HepG2 (cell line): ENCODE measurements at regions not wholly inside any gene's neighbourhood (a gene's known extent, or its start where the extent isn't known, plus 50 kb on each side); places are given as distances from the start of the nearest gene placed in this dataset.

Source experiments
- ATAC-seq: fragments of 200-7000 bp; cut with Tn5 transposase; 3 replicates; pipeline ENCODE4 v1.9.1; 2020; ENCODE audit warnings: mild to moderate bottlenecking, moderate library complexity
- BruUV-seq: library from RNA; stranded (reverse); fragments of 400-500 nt; replicated peaks from 2 replicates; lab custom pipeline; 2021; lab: Mats Ljungman, UMichigan
- CTCF ChIA-PET: fragments of 300-600 bp; formaldehyde crosslinking; extraction: SDS; loops from one replicate; lab custom pipeline; 2021; ENCODE audit warnings: low total read pairs, inconsistent platforms, low intra/inter-chr PET ratio; lab: Yijun Ruan, JAX
- POLR2A ChIA-PET: fragments of 350-600 bp; sonication (Branson Sonifier 250); formaldehyde crosslinking; loops from one replicate; lab custom pipeline; 2020; ENCODE audit warnings: antibody characterized with exemption, inconsistent platforms; lab: Yijun Ruan, JAX
- DNase-seq: peaks from one replicate; pipeline ENCODE4 v3.0.0-alpha.2; 2015; ENCODE audit warnings: low spot score
- FAIRE-seq: peaks from 3 replicates; lab custom pipeline; 2011; peaks lifted over from hg19 to GRCh38; lab: Jason Lieb, UNC
- H2AFZ ChIP-seq: one replicate; pipeline ENCODE4 v1.6.1; 2011; ENCODE audit warnings: low read length, inconsistent platforms
- H3K27ac ChIP-seq: fragments of 300-600 bp; 3 replicates; pipeline ENCODE4 v1.8.0; 2011; ENCODE audit warnings: mixed run types, mild to moderate bottlenecking, mixed read lengths, low read length, inconsistent platforms; ENCODE audit not compliant: insufficient read depth; ENCODE audit errors: extremely low read length
- H3K27me3 ChIP-seq, 2 experiments: fragments of 200-600 bp in 1 of 2; 2 replicates in 1 of 2; 3 replicates in 1 of 2; pipeline versions ENCODE4 v1.6.0 to v1.8.0; 2011; ENCODE audit warnings: low read length in 2 of 2, mild to moderate bottlenecking in 2 of 2, moderate library complexity in 2 of 2, inconsistent platforms in 1 of 2; ENCODE audit not compliant: insufficient read depth in 2 of 2, control insufficient read depth in 1 of 2
- H3K36me3 ChIP-seq, 2 experiments: fragments of 200-600 bp in 1 of 2; replicated peaks in 1 of 2; 2 replicates in 1 of 2; 3 replicates in 1 of 2; pipeline versions ENCODE4 v1.5.1 to v1.8.0; 2011; ENCODE audit warnings: low read length in 2 of 2, inconsistent platforms in 1 of 2; ENCODE audit not compliant: insufficient read depth in 2 of 2, control insufficient read depth in 1 of 2
- H3K4me1 ChIP-seq: 2 replicates; pipeline ENCODE4 v1.5.1; 2012; ENCODE audit warnings: low read length, inconsistent platforms; ENCODE audit not compliant: insufficient read depth
- H3K4me2 ChIP-seq: 2 replicates; pipeline ENCODE4 v1.6.0; 2011; ENCODE audit warnings: low read depth, low read length, inconsistent platforms
- H3K4me3 ChIP-seq, 3 experiments: fragments of 200-600 bp in 1 of 3; sonication (generic), shearing (Covaris generic) in 1 of 3; replicated peaks in 1 of 3; 2 replicates each; pipeline ENCODE4 v1.5.1; 2011 to 2016; ENCODE audit warnings: low read length in 3 of 3, inconsistent platforms in 2 of 3, low read depth in 2 of 3, mild to moderate bottlenecking in 2 of 3, control low read depth in 1 of 3, mixed read lengths in 1 of 3; ENCODE audit not compliant: insufficient read depth in 1 of 3
- H3K79me2 ChIP-seq: one replicate; pipeline ENCODE4 v1.6.1; 2011; ENCODE audit warnings: low read length, inconsistent platforms; ENCODE audit not compliant: insufficient read depth
- H3K9ac ChIP-seq: 2 replicates; pipeline ENCODE4 v1.6.0; 2011; ENCODE audit warnings: mild to moderate bottlenecking, low read depth, low read length, inconsistent platforms; ENCODE audit not compliant: insufficient read depth
- H3K9me3 ChIP-seq: 2 replicates; pipeline ENCODE4 v1.5.1; 2012; ENCODE audit warnings: mild to moderate bottlenecking, low read length
- H4K20me1 ChIP-seq: 2 replicates; pipeline ENCODE4 v1.6.0; 2011; ENCODE audit warnings: inconsistent platforms, mild to moderate bottlenecking, low read length, moderate library complexity; ENCODE audit not compliant: insufficient read depth
- HDAC2 ChIP-seq: sonication (generic); formaldehyde crosslinking; IDR thresholded peaks from 2 replicates; pipeline ENCODE4 v1.4.0; 2020; ENCODE audit warnings: missing genetic modification reagents
- MEF2D ChIP-seq: sonication (generic); formaldehyde crosslinking; IDR thresholded peaks from 2 replicates; pipeline ENCODE4 v1.5.1; 2020; ENCODE audit warnings: mild to moderate bottlenecking, missing genetic modification reagents
- SOX6 ChIP-seq, 2 experiments: fragments of 450-650 bp in 1 of 2; sonication (generic) in 1 of 2; formaldehyde crosslinking in 1 of 2; IDR thresholded peaks; 2 replicates each; pipeline versions ENCODE4 v1.4.0 to v1.6.1; 2017 to 2020; ENCODE audit warnings: antibody characterized with exemption in 1 of 2, mild to moderate bottlenecking in 1 of 2, missing genetic modification reagents in 1 of 2
- WGBS: methylation state at CpG from one replicate; pipeline ENCODE4 v1.1.6; 2017; ENCODE audit warnings: low lambda C conversion rate; 5-methylcytosine and 5-hydroxymethylcytosine counted together
- in situ Hi-C: cut with HindIII; loops from 2 replicates; pipeline ENCODE4 v1.10.0; 2017; ENCODE audit warnings: low pct_unique_long_range_greater_than_20kb; ENCODE audit not compliant: extremely low pct_ligation_motif_present
- intact Hi-C: fragments of 100-400 bp; cut with micrococcal nuclease; formaldehyde crosslinking; loops from one replicate; pipeline ENCODE4 v1.10.0; 2022; ENCODE audit not compliant: unreplicated experiment
- TF ChIP-seq, protein P1 (sequence below), 2 experiments: fragments of 450-650 bp in 1 of 2; sonication (generic) in 1 of 2; formaldehyde crosslinking in 1 of 2; IDR thresholded peaks; 2 replicates each; pipeline versions ENCODE4 v1.6.1 to v1.8.0; 2016 to 2022; ENCODE audit warnings: antibody characterized with exemption in 1 of 2, mild to moderate bottlenecking in 1 of 2, missing genetic modification reagents in 1 of 2
- TF ChIP-seq, protein P2 (sequence below): sonication (generic); formaldehyde crosslinking; IDR thresholded peaks from 2 replicates; pipeline ENCODE4 v1.4.0; 2020; ENCODE audit warnings: missing genetic modification reagents, low read depth, mild to moderate bottlenecking, borderline replicate concordance
- TF ChIP-seq, protein P3 (sequence below): IDR thresholded peaks from 2 replicates; pipeline ENCODE4 v1.6.1; 2016; ENCODE audit warnings: missing compliant biosample characterization, missing genetic modification reagents, borderline replicate concordance
- TF ChIP-seq, protein P4 (sequence below): IDR thresholded peaks from 2 replicates; pipeline ENCODE4 v1.6.1; 2012; ENCODE audit warnings: low read length, improper control_type of control experiment

DNA sequence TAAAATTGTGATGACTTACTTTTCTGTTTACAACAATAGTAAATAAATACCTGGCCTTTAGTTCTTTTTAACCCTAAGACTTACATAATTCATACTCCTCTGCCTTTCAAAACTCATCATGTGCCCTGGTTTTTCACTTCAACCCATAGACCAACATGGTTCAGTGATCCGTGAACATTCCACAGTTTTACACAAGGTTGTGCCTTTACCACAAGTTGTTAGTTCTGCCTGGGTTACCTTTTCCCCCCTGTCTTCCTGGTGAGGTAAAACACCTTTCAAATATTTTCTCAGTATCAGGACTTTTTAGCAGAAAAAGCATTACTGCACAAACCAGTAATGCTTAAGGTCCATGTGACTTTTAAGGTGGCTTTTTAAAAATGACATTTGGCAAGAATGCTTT, 1466.4 kb downstream of the PLA2G4A start (continued):
- TF ChIP-seq, protein P1, sequence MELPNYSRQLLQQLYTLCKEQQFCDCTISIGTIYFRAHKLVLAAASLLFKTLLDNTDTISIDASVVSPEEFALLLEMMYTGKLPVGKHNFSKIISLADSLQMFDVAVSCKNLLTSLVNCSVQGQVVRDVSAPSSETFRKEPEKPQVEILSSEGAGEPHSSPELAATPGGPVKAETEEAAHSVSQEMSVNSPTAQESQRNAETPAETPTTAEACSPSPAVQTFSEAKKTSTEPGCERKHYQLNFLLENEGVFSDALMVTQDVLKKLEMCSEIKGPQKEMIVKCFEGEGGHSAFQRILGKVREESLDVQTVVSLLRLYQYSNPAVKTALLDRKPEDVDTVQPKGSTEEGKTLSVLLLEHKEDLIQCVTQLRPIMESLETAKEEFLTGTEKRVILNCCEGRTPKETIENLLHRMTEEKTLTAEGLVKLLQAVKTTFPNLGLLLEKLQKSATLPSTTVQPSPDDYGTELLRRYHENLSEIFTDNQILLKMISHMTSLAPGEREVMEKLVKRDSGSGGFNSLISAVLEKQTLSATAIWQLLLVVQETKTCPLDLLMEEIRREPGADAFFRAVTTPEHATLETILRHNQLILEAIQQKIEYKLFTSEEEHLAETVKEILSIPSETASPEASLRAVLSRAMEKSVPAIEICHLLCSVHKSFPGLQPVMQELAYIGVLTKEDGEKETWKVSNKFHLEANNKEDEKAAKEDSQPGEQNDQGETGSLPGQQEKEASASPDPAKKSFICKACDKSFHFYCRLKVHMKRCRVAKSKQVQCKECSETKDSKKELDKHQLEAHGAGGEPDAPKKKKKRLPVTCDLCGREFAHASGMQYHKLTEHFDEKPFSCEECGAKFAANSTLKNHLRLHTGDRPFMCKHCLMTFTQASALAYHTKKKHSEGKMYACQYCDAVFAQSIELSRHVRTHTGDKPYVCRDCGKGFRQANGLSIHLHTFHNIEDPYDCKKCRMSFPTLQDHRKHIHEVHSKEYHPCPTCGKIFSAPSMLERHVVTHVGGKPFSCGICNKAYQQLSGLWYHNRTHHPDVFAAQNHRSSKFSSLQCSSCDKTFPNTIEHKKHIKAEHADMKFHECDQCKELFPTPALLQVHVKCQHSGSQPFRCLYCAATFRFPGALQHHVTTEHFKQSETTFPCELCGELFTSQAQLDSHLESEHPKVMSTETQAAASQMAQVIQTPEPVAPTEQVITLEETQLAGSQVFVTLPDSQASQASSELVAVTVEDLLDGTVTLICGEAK (IDR thresholded peaks at IDR 0.05): no peak
- TF ChIP-seq, protein P1 (CRISPR knock-in tag; IDR thresholded peaks at IDR 0.05): no peak

DNA sequence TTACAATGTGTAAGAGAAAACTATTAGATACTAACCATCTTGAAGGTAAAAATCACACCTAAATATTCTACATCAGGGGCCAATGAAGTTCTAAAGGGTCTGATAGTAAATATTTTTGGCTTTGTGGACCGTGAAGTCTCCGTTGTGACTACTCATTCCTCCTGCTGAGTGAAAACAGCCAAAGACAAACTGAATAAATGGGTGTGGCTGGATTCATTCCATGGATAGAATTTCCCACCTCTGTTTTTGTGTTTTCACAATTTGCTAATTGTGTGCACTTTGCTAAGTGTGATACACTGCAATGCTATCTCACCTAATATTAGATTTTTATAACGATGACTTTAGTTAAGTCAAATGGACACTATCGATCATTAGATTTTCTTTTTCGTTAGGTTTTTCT, 1474.0 kb downstream of the PLA2G4A start:
- BruUV-seq: no TSS peak
- ATAC-seq: no peak
- Histone ChIP-seq H3K36me3 (no peaks in the 10 kb centered on the region), H3K27me3 (no peaks in the 10 kb centered on the region), H3K9me3 (no peaks in the 10 kb centered on the region), H3K27ac (no peak overlapping the region), H3K79me2 (no peaks in the 10 kb centered on the region), H3K9ac (no peak overlapping the region), H3K4me2 (no peak overlapping the region), H2AFZ (no peak overlapping the region), H3K4me1 (no peaks in the 10 kb centered on the region), H3K4me3 (no peak overlapping the region), H4K20me1 (no peaks in the 10 kb centered on the region)
- DNase-seq: no peak
- CTCF ChIA-PET: no interaction called here
- FAIRE-seq: no peak
- WGBS: under 1% methylated on average over 5 of the region's 5 CpGs
- POLR2A ChIA-PET: no interaction called here
- intact Hi-C loops: no loop called here
- in situ Hi-C loops: no loop called here
- TF ChIP-seq SOX6 (IDR thresholded peaks at IDR 0.05) (no peak), SOX6 (CRISPR knock-in tag; IDR thresholded peaks at IDR 0.05) (no peak), HDAC2 (CRISPR knock-in tag) (no peak), MEF2D (CRISPR knock-in tag) (no peak)
- TF ChIP-seq, protein P2, sequence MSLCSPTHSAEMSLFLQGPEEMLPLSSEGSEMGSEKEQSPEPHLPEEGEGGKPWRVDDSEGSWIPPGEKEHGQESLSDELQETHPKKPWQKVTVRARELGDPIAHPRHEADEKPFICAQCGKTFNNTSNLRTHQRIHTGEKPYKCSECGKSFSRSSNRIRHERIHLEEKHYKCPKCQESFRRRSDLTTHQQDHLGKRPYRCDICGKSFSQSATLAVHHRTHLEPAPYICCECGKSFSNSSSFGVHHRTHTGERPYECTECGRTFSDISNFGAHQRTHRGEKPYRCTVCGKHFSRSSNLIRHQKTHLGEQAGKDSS (CRISPR knock-in tag): no peak
- TF ChIP-seq, protein P3, sequence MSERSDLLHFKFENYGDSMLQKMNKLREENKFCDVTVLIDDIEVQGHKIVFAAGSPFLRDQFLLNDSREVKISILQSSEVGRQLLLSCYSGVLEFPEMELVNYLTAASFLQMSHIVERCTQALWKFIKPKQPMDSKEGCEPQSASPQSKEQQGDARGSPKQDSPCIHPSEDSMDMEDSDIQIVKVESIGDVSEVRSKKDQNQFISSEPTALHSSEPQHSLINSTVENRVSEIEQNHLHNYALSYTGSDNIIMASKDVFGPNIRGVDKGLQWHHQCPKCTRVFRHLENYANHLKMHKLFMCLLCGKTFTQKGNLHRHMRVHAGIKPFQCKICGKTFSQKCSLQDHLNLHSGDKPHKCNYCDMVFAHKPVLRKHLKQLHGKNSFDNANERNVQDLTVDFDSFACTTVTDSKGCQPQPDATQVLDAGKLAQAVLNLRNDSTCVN (CRISPR knock-in tag): no peak
- TF ChIP-seq, protein P4, sequence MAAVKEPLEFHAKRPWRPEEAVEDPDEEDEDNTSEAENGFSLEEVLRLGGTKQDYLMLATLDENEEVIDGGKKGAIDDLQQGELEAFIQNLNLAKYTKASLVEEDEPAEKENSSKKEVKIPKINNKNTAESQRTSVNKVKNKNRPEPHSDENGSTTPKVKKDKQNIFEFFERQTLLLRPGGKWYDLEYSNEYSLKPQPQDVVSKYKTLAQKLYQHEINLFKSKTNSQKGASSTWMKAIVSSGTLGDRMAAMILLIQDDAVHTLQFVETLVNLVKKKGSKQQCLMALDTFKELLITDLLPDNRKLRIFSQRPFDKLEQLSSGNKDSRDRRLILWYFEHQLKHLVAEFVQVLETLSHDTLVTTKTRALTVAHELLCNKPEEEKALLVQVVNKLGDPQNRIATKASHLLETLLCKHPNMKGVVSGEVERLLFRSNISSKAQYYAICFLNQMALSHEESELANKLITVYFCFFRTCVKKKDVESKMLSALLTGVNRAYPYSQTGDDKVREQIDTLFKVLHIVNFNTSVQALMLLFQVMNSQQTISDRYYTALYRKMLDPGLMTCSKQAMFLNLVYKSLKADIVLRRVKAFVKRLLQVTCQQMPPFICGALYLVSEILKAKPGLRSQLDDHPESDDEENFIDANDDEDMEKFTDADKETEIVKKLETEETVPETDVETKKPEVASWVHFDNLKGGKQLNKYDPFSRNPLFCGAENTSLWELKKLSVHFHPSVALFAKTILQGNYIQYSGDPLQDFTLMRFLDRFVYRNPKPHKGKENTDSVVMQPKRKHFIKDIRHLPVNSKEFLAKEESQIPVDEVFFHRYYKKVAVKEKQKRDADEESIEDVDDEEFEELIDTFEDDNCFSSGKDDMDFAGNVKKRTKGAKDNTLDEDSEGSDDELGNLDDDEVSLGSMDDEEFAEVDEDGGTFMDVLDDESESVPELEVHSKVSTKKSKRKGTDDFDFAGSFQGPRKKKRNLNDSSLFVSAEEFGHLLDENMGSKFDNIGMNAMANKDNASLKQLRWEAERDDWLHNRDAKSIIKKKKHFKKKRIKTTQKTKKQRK: no peak
